ENCODE measurements at regions not wholly inside any gene's neighbourhood (a gene's known extent, or its start where the extent isn't known, plus 50 kb on each side); places are given as distances from the start of the nearest gene placed in this dataset.
A peak's percentile ranks its signal among the peaks of the same experiment; 100 is the strongest.

DNA sequence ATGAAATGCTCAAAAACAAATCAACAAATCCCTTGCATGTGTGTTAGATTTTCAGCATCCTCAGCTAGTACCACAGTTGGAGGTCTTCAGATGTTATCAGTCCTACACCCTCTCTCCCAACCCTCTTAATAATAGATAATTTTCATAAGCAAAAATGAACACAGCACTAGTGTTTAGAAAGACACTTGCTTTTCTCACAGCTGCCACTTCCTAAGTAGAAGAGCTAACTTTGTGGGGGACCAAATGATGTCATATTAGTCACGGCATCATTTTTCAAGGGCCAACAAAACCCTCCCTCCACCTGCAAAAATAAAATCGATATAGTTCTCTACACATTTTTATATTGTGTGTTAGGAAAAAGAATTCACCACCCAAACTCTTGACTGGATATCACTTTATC lies 163.5 kb upstream of the GYPA start:
- DNase-seq = no peak

DNA sequence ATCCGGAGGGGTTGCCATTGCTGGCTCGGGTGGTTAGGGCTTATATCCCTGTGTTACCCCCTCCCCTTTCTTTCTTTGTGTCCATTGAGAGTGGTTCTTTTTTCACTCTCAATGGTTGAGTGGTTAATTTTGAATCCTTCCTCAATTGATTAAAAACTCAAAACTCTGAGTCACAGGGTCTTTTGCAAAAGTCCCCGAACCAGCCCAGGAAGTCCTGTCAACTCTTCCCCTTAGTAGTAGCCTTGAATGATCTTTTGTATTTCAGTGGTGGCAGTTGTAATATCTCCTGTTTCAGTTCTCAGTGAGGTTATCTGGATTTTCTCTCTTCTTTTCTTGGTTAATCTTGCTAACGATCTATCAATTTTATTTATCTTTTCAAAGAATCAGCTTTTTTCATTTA lies 170.0 kb upstream of the GYPA start:
- peak; percentile 60 for DNase-seq

DNA sequence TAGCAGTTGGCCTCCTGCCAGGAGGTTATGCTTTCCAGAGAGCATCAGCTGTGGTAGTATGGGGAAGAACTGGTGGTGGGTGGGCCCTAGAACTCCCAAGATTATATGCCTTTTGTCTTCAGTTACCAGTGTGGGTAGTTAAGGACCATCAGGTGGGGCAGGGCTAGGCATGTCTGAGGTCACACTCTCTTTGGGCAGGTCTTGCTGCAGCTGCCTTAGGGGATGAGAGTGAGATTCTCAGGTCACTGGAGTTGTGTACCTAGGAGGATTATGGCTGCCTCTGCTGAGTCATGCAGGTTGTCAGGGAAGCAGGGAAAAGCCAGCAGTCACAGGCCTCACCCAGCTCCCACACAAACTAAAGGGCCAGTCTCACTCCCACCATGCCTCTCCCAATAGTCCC lies 172.9 kb upstream of the GYPA start:
- DNase-seq = no peak

DNA sequence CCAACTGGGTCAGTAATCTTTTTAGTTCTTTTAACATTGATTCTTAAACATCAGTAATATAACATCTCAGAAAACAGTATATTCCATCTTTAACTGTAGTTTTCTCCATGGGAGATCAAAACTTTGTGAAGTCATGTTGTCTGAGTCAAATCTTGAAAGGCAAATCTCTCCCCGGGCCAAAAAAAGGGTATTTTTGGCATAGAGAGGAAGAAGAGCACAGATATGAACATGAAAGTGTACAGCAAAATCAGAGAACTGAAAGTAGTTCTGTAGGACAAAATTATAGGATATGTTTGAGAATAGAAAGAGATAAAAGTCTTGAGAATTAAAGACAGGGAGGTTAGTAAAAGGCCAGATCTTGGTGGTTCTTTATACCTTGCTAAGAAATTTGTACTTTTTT lies 176.4 kb upstream of the GYPA start:
- DNase-seq = peak; percentile 77

DNA sequence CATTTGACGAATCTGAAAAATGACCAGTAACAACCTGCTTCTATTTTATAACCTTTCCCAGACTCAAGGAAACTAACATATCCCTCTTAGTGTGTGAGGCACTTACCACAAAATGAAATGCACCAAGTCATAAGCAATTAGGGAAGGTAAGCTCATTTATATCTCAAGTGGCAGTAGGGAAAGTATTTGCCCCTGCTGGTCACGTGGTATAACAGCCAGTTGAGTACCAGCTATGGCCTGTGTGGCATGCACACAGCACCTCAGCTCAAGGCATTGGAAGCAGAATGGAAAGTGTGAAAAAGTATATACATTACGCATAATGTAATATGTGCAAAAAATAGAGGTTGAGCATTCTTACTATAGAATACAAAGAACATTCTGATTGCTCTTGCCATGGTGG lies 178.3 kb upstream of the GYPA start:
- DNase-seq = no peak

DNA sequence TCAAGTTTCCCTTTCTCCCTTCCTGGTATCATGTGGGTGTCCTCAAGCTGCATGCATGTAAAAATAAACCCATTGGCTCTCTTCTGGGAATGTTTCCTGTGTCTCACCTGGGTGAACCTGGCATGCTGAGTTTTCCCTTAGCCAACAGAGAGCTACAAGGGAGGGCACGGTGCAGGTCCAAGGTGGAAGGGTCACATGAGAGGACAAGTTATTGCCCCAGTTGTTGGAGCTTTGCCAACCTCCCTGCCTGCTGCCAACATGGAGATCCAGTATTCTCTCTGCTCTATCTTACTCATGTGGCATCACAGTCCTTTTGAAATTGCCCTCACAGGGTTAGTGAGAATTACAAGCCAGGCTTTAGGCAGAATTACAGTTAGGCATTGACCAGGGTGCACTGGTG lies 196.1 kb upstream of the GYPA start:
- DNase-seq = peak; percentile 25

DNA sequence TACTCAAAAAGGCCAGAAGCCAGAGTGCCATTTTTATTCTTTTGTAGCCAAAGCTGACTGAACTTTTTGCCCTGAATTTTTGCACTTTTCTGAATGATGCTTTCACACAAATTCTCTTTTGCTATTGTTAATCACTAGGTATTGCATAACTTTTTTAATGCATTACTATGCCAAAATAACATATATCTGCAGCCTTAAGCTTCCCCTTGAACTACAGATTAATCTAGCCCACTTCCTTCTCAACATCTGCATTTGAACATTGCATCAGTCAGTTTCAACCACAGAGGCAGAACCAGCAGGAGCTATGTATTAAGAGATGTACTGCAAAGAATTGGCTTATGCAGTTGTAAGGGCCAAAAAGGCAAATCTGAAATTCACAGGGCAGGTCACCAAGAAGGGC lies 197.6 kb upstream of the GYPA start:
- DNase-seq = peak; percentile 98

DNA sequence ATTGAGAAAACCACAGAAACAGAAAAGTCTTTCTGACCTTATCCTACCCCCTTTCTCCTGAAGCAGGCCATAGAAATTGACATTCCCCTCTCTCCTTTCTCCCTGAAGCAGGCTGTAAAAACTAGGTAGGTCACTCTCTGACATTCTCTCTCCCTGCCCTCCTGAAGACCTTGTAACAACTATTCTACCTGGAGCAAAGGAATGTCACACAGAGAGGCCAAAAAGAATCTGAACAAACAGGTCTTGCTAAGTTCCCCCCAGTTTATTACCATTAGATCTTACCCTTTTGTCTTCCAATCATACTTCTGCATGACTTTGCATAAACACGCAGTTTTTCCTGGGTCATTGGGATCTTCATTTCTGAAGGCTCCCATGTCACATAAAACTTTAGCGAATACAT lies 198.3 kb upstream of the GYPA start:
- no peak for DNase-seq

DNA sequence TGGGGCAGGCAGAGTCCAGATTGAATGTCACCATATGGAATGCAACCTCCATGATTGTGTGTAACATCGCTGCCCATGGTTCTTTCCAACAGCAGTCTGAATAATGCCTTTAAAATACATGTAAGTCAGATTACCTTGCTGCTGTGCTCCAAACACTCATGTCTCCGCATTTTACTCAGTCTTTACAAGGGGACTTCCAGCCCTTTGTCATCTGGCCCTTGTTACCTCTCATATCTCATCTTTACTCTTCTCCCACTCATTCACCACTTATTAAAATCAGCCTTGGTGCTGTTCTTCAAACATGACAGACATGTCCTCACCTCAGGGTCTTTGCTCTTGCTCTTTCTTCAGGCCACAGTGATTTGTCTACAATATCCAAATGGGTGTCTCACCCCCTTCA lies 200.4 kb upstream of the GYPA start:
- DNase-seq = no peak

DNA sequence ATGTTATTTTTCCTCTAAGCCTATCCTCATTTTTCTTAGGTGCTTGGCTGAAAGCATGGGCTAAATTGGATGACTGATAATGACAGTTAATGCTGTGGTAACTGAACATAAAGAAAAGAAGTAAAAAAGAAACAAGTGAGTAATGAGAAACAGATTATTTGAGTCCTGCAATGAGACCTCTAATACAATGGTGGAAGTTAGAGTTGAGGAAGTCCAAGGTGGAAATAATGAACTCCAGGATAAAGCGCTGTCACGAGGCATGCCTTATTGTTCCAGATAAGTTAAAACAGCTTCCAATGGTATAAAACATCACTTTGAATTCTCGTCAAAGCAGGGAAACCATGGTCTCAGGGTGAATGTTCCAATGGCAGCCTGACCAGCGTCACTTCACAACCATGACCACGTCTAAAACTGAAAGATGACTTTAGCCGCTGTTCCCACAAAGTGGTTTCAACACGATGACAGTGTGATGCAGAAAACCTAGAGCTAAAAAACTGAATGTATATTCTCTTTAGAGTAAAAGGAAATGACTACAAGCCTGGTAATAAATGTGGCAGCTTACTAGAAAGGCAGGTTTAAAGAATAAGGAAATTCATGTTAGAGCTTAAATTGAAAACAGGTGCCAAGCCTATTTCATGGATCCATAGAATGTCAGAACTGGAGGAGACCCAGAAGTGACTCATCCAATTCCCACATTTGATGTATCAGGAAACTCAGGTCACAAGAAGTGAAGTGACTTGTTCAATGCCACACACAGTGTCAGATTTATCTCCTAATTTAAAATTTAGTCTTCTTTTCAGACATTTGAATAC lies 202.6 kb upstream of the GYPA start:
- DNase-seq = peak; percentile 86

DNA sequence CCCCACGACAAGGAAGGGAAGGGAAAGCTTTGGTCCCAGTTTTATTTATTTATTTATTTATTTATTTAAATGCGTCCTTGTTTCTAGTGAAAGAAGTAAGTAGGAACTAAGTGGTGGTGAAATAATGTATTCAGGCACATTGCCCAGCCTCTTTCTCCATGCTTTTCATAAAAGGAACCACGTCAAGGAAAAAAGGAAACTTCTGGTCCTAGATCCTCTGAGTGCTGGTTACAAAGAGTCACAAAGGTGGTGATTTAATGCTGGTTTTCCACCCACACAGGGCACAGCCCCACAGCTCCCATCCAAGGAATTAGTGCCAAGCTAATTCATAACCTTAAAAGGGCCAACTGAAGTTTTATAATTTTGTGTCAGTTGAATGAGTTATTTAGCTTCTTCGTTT lies 206.6 kb upstream of the GYPA start:
- DNase-seq = peak; percentile 47

DNA sequence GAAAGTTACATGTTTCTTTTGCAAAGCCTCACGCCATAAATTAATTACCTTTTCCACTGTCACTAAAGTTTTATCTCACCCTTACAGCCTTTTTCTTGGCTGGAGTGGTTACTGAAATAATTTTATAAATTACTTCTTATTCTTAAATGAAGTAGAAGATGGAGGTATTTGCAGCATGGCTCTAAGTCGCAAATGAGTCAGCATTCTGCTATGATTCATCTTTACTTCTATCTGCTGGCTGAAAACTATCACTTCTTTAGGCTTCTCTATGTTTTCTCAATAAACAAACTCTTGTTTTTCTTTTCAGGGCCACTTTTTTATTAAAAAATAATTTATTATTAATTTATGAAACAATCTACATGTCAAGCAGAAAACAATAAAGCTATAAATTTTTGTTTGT lies 210.2 kb upstream of the GYPA start:
- DNase-seq = no peak

DNA sequence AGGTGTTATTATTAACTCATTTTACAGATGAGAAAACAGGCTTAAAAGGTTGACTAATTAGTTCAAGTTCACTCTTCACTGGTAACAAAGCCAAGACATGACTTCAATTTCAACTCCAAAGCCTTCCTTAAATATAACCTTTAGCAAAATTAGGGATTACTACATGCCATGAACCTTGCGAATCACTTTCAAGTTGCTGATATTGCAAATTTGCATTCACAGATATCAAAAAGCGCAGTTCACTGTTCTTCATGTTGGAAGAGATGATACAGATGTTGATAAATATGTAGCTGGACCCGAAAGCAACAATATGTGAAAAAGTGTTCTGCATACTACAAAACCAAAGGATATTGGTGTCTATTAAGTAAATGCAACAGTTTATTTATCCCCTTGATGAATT lies 210.8 kb upstream of the GYPA start:
- DNase-seq = no peak

DNA sequence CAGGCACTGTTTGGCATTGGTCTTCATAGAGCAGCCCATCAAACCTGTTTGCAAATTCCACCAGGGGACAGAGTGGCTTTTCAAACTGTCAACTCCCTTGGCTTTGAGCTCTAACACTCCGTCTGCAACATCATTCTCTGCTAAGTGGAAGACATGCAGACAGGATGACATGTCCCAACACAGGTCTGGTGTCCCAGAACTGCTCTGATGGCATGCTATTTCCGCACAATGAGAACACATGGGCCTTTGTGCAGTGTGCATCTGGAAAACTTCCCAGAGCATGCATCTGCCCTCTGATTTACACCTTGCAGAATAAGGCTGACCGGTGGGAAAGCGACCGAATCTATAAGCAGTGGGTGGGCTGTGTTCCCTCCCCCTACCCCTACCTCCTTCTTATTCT lies 212.8 kb upstream of the GYPA start:
- DNase-seq = no peak

DNA sequence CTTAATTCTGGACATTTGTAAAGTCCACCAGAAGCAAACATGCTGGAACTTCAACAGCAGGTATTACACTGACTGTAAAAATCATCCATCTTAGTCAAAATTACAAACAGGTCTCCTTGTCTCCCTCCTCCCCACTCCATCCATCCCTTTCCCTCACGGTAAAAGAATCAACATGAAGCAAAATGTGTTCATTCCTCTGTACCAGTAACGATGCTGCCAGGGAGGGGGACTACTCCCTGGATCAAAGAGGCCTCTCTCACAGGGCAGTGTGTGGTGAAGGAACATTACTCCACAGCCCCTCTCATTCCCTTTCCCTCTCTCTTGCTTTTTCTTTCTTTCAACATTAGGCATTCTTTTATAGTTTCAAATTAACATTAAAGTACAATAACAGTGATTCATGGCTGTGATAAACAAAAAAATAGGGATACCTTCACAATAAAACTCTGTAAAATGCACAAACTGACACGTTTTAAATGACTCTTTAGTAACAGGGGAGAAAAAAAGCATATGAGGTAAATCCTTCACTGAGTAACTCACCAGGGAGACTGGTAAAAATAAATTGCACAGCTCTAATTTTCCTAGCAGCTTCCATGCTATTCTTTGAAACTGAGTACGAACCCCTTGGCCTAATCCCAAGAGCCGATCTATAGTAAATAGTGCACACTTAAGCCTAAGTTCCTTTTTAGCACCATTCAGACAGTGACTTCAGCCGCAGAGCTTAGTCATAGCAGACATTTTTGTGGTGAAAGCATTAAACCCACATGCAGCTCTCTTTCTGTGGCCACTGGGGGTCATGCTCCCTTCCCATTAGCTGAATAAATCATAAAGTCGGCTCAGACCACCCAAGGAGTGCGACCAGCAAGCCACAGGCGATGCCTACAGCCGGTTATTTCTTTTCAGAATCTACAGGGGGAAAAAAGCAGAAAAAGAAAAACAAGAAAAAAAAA lies 215.6 kb upstream of the GYPA start:
- peak; percentile 96 for DNase-seq

DNA sequence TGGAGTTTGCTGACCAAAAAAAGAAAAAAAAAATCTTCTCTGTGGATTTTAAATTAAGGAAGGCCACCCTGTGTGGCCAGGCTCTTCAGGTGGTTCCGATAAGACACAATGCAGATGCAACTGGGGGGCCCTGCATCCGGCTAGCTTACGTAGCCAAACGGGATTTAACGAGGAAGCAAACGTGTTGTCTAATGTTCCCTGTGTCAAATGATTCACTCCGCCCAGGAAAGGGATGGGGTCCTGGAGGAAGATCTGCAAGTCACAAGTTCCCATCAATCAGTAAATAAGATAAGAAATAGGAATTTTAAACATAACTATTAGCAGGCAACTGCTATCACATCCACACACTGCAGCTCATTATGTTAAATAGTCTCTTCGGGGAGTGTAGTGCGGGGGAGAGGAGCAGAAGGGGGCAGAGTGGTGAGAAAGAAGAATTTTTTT lies 216.4 kb upstream of the GYPA start:
- no peak for DNase-seq

DNA sequence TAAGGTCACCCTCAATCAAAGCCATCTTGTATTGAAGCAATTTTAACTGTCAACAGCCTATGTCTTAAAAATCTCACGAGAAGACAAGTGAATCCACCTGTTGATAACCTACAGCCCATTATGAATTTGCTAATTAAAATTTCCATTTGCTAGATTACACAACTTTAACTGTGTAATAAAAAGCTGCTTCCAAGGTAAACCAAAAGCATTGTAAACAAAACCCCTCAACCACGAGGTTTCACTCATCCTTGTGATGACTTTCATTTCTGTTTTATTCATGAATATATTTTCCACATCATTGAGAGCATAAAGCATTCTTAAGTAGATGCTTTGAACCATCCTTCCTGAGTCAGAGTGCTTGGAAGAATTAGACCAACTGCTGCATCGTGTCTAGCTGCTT lies 217.5 kb upstream of the GYPA start:
- peak; percentile 38 for DNase-seq

DNA sequence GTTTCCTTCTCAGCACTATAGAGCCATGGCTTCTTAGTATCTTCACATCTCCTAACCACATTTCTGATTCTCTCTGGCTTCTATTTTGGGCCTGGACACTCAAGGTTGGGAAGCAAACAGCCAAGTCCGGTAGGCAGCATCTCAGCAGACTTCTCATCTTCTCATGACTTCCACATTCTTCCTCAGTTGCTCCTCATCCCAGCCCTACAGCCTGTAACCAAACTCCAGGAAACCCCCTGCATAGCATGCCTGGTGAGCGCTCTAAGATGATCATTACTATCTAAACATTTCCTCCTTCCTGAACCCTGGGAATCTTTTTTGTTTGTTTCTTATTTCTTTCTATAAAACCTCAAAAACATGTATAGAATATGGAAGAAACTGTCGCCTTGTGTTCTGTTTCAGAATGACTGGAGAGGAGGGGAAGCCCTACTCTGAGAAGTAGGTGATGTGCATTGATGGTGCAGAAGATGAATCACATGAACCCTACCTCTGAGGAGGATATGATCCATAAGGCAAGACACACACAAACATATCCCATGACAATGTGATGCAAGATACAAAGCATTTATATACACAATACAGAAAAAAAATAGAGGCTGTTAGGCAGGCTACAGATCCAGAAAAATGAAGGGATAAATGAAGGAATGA lies 219.8 kb upstream of the GYPA start:
- DNase-seq = peak; percentile 47

DNA sequence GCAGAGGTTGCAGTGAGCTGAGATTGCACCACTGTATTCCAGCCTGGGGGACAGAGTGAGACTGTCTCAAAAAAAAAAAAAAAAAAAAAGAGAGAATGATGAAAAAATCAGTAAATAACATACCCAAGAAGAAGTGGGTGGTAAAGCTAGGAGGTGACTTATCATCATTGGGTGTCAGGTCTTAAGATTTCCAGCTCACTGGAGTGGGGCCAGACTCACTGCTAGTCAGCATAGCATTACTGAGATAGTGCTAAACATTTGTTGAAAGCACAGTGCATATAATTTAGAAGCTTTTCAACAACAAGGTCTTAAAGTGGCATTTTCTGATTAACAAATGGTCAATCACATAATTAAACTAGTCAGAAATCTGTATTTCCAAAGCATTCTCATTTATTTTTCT lies 221.8 kb upstream of the GYPA start:
- no peak for DNase-seq

DNA sequence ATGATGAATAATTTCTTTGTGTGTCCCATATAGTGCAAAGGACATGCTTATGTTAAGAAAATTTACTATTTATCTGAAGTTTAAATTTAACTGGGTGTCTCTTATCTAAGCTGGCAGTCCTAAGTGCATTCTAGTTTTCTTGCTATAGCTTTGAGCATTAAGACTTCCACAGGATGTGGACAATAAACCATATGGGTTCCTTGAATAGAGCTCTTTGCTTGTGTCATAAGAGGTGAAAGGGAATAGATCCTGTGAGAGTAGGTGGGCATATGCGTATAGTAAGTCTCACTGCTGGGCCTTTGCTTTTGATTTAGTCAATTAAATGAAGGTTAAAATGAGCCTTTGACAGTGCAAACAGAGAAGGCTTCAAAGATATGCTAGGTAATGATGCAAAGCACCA lies 223.4 kb upstream of the GYPA start:
- DNase-seq = no peak

DNA sequence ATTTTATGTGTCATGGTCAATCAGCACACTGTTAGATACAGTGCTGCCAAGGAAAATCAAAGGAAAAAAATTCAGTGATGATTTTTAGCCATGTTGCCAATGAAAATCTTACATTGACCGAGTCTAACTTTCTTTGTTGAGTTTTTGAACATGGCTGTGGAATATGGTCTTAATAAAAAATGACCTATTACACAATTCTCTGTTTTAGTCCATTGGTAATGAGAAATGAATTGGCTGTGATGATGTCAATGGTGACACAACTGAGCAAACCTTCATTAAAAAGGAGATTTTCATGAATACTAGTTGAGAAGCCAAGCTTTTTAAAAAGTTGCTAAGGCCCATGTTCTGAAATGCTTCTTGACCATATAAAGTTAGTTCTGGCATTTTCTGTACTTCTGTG lies 225.9 kb upstream of the GYPA start:
- DNase-seq = no peak

DNA sequence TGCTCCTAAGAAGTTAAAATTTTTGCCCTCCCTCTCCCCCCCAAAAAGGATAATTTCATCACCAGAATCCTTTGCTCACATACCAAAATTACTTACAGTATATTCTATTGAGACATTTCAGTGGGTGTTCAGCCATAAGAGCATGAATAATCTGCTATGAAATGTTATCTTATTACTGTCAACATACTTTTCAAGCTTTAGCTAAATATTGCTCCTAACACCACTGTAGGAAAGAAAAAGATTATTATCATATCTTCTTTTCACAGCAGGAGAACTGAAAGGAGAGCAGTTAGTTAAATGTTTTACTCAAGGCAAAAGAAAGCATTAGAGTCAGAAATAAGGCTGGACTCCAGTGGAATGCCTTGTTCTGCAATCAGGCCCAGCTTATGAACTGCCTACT lies 231.0 kb upstream of the GYPA start:
- DNase-seq = no peak

DNA sequence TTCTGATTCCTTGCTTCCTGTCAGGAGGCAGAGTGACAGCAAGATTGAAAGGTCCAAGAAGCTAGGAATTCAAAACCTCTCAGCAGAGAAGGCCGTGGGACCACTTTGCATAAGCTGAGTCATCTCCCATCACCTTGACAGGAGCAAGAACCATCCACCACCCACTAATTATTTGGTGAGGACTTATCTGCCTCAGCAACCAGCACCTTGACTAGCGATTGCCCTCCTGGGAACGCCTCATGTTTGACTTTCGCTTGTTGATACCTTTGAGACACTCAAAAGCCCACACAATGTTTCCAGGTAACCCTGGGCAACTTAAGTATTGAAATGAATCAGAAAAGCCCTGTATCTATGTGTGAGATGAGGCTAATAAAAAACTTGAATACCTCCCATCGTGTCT lies 233.5 kb upstream of the GYPA start:
- no peak for DNase-seq

DNA sequence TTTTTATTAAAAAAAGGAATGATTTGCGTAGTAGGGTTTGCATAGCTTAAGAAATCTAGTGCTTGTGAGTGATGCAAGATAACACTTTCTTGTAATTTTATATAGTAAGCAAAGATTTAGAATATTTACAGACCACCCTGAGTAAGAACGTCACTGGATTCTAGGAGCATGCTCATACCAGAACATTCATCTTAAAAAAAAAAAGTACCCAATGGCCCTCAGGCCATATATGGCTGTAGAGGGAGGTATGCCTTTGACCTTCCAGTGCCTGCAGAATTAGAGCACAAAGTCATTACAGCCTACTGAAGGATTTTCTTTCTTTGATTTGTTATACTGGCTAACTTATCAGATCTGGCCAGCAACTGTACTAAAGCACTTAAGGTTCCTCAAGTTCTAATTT lies 236.3 kb upstream of the GYPA start:
- no peak for DNase-seq
